ENCODE measurements at regions not wholly inside any gene's neighbourhood (a gene's known extent, or its start where the extent isn't known, plus 50 kb on each side); places are given as distances from the start of the nearest gene placed in this dataset.

DNA sequence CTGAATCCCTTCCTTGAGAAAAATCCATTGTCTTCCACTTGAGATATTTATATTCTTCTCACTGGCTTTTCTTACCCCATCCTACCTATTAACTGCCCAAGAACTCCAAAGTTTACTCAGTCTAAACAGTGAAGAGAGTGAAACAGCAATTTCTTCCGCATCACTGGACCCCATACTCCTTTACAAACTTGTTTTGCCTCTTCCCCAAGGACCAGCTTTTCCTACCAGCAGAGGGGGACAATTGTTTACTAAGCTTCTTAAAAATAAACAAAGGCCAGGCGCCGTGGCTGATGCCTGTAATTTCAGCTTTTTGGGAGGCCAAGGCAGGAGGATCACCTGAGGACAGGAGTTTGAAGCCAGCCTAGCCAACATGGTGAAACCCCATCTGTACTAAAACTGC lies 52.0 kb downstream of the LRATD1 start:
- DNase-seq: no peak

DNA sequence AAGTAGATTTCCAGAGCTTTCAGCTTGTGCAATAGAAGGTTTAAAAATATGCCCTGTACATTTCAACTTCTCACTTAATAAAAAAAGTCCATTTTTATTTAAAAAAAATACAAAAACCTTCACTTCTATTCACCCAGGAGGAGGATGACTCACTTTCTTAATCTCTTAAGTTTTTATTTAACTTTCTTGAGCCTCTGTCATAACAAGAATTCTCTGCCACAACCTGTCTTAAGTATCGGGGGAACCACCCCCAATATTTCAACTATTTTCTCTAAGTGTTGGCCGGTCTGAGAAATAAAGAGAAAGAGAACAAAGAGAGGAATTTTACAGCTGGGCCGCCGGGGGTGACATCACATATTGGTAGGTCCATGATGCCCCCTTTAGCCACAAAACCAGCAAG lies 58.4 kb downstream of the LRATD1 start:
- DNase-seq: no peak

DNA sequence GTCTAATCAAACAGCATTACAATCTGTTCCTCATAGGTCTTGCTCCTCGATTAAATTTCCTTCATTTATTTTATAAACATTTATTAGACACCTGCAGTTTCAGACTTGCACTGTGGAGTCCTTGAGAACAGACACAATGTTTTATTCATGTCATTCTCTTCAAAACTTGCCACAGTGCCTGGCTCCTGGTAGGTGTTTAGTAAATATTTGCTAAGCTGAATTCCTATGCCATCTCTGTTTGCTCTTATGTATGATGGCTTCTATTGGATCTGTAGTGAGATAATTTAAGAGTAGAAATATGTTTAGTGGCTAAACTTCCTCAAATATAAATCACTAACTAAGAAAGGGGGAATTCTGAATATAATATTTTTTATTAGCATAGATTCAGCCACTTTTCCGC lies 61.4 kb downstream of the LRATD1 start:
- no peak for DNase-seq

DNA sequence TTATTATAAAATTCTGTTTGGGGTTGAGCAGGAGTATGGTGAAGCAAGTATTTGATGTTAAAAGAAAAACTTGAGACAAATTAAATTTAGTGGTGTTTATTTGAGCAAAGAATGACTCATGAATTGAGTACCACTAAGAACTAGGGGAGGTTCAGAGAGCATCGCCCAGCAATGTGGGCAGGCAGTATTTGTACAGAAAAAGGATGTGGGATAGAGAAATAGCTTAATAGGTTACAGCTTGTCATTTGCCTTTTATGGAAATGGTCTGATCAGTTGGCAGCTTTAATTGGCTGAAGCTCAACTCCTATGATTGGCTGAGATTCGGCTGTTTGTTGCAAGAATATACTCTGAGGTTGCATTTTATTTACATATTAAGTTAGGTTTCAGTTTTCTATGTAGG lies 68.2 kb downstream of the LRATD1 start:
- DNase-seq: no peak

DNA sequence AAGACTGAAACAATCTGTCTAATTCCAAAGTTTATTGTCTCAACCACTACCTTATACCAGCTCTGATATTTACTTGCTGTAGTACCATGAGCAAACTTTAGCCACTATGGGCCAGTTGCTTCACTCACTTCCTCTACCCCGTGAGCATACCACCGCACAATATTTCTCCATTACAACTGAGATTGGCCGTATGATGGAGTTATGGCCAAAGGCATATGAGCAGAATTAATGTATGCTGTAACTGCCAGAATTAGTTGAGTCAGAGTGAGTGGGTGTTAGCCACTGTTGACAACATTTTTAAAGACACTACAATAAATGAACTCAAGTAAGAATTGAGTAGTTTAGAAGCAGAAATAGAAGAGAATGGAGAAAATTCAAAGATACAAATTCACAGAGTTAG lies 69.7 kb downstream of the LRATD1 start:
- no peak for DNase-seq

DNA sequence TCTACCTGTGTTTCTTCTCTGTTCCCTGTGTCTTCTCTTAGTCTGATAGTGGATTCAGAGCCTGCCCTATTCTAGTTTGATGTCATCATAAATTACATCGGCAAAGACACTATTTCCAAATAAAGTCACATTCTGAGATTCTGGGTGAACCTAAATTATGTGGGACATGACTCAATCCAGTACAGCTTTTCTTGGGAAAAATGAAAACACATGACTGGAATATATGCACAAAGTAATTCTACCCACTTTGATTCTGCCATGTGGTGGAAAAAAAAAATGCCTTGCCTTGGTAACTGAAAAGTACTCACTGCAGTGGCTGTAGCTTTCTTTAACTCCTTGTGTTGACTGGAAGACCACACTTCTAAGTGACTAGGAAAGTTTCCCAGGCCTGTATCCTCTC lies 73.7 kb downstream of the LRATD1 start:
- DNase-seq: no peak

DNA sequence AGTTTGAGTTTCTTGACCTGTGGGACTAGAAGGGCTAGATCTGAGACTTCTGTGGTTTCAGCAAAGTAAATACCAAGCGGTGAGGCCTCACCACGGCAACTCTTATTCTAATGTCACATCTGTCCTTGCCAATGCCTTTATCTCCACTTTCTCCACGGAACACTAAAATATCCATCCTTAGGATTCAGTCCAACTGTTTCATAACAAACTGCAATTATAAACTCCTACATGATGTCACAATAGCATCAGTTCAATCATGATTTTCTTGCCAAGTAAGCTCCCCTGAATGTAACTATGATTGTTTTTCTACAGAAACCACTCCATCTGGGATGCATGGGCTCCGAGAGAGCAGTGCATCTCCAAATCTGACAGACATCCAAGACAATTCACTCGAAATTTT lies 79.6 kb downstream of the LRATD1 start:
- peak in 2 of 3 donors; percentile 30 to 71 for DNase-seq

DNA sequence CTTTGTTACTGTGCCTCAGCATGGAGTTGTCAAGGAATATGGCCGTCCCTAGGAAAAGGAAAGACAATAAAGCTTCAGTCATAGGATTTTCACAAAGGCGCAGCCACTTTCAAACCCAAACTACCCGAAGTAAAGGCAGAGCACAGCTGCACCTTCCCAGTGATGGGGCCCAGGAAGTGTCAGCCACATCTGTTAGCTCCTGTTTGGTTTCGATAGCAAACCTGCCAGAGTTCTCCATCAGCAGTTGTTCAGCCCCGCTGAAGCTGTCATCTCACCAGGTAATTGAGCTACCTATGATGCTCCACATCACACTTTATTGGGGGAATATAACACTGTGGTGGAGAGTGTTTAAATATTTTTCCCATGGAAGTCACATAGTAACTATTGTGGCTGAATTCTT lies 80.7 kb downstream of the LRATD1 start:
- DNase-seq: no peak

DNA sequence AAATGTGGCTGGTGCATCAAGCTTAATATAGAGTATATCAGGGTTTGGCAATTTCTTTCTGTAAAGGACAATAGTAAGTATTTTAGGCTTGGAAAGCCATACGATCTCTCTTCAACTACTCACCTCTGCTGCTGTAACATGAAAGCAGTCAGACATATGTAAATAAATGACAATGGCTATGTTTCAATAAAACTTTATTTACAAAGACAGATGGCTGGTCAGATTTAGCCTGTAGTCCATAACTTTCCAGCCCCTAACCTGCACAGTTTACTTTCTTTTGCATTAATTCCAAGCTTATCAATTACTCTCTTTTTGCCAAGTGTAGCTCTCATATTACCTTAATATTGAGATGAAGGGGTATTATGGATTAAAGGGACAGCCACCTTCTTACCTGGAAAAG lies 83.1 kb downstream of the LRATD1 start:
- DNase-seq: no peak

DNA sequence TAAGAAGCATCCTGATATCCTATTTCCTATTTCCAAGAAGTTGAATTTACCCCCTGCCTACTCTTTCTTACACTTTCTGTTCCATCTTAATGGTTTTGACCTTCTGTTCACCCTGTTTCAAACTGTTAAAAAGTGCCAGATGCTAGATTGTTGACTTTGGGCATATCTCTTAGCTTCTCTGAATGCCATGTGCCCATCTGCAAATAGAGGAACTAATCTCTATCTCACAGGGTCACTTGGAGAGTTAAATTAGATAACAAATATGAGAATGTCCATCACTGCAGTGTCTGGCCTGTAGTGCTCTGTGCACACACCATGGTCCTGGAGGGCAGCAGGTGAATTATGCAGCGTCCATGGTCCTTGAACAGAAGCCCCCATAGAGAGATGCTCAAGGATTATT lies 83.8 kb downstream of the LRATD1 start:
- DNase-seq: no peak

DNA sequence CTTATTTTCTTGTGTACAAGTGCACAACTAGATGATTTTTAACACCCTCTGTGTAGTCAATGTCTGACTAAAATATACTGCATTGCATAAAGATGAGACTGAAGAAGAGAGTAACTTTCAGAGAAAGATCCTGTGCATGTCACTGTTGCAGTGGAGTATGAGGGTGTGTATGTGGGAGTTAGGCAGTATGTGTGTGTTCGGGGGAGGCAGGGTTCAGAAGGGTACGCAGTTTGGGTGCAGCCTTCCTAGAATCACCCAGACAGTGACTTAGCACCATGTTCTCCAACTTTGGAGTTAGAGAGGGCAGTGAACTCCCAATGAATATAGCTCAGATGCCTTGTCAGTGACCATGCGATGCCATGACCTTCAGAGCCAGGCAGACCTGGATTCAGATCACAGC lies 84.6 kb downstream of the LRATD1 start:
- DNase-seq: no peak

DNA sequence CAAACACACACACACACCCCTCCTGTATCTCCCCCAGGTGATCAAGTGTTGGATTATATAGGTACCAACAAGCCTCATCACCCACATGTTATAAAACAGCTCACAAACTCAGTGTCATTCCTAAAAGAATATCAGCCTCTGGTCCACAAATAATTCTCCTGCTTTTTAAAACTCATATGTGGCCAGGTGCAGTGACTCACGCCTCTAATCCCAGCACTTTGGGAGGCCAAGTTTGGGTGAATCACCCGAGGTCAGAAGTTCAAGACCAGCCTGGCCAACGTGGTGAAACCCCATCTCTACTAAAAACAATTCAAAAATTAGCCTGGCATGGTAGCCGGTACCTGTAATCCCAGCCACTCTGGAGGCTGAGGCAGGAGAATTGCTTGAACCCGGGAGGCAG lies 87.8 kb downstream of the LRATD1 start:
- DNase-seq: no peak

DNA sequence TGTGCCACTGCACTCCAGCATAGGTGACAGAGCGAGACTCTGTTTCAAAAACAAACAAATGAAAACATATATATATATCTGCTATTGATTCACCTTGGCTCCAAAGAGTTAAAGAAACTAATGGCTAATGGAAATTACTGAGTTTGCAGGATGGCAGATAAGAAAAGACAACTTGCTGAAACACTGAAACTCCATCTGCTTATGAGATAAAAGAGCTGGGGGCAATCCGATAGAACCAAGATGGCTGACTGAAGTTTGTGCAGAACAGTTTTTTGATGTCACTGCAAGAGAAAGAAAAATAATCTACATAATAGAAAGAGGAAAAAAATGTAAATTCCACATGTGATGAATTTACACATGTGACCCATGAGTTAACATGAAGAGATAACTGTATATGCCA lies 88.2 kb downstream of the LRATD1 start:
- DNase-seq: no peak

DNA sequence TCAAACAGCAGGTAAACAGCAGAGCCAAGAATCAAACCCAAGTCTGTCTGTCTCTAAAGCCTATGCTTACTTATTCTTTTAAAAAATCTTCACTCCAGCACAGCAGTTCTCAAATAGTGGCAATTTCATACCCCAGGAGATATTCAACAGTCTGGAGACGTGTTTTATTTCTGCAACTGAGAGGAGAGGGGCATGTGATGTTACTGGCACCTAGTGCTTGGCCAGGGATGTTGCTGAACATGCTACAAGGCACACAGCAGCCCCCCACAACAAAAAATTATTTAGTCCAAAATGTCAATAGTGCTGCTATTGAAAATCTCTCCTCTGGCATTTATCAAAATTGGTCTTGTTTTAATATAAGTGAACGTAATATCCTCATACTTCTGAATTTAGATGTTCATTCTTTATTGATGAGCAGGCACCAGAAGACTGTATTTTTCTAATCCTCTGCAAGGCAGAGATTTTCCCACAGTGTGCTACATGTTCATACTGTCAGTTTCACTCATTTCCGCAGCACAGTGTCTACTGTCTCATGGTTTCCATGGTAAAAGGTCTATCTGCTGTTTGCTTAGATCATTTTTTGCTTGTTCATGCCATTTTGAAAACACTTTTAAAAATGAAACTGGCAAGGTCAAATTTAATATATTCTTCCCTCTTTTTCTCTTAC lies 90.5 kb downstream of the LRATD1 start:
- no peak for DNase-seq

DNA sequence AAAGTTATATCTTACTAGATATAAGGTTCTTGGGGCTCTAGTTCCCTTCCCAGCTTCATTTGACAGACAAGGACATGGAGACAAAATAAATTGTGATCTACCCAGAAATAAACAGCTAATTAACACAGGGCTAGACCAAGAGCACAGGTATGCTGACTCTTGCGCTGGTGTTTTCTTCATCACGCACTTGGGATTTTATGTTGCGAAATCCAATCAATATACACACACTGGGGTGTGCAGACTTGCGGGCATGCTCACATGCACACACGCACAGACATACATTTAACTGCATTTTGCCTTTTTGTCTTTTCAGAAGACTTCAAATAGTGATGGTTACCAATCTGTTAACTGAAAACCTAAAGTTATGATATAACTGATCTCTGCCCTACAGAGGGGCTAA lies 91.2 kb downstream of the LRATD1 start:
- no peak for DNase-seq

DNA sequence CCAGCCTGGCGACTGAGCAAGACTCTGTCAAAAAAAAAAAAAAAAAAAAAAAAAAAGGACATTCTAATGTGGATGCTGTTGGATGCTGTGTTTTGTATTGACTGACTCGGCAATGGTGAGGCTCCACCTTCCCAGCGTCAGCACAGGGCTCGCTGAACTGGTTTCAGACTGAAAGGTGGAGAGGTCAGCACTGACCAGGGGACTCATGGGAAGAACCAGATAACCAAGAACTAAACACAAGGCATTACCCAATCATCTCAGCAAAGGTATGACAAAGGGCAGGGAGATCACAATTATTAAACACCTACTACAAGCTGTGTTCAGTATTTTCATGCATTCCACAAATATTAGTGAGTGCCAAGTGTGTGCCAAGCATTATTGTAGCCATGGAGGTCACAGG lies 103.2 kb downstream of the LRATD1 start:
- no peak for DNase-seq

DNA sequence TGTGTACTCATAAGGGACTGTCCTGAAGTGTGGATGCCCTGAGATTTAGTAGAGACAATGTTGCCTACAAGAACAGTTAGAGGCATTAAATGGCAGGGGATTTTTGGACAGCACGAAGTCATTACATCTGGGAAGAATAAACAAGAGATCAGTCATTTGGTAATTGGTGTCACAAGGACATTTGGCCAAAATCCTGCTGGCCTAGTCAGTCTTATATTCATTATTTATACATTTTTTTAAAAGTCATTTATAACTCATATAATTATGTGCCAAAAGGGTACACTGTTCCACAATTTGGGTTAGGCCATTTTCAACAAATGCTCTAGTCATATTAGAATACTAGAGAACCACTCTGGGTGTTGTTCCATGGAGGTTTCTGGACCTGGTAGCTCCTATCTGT lies 104.7 kb downstream of the LRATD1 start:
- no peak for DNase-seq

DNA sequence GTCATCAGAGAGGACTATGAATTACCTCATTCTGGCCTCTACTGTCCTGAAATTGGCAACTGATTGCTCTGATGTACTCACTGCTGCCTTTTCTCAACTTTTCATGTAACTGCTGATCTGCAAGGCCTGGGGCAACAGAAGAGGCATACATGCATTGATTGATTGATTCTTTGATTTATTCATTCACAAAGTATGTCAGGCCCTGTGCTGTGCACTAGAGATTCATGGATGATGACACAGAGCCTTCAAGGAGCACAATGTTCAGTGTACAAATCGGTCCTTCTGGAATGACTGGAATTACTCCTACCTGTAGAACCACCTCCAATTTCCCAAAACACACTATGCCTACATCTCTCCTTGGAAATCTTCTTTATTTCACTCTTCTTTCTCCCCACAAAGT lies 111.3 kb downstream of the LRATD1 start:
- no peak for DNase-seq

DNA sequence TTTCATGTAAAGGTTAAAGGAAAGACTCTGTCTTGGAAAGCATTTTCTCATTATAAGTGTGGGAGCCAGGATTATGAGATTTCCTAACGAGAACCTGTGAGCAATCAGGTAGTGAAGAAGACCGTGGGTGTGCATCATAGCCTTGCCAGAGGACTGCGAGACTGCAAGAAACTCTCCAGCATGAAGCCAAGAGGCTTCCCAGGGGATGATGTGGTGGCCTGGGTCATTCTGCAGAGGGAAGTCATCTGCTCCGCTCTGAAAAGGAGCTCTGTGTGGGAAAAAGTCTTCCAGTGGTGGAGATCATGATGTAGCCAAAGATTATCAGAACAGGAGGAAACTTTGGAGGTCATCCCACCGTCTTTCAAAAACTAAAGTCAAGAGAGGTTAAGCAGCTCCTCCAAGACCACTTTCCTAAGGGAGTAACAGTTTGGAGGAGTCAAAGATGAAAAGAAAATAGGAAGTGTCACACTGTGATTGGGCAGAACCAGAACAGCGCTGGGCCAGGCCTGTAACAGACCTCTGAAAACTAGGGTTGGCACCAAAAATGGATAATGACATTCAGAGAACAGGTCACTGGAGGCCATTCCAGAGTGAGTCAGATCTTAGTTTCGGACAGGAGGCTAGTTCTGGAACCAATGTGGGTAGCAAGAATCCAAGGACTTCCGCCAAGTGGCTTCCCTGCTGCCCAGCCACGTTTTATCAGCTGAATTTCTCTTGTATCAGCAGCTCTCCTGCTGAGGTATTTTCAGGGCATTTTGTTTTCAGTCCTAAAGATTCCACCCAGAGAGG lies 113.0 kb downstream of the LRATD1 start:
- peak in 1 of 3 donors; percentile 10 for DNase-seq

DNA sequence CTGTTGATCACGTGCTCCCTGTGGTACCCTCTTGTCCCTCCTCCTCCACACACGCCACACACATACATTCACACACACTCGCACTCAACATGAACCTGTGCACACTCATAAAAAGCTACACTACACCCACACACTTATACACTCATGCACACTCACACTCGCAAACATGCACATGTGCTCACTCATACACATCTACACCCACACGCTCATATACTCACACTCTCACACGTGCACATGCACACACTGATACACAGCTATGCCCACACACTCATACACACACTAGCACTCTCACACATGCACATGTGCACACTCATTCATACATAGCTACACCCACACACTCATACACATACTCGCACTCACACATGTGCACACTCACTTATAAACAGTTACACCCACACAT lies 113.6 kb downstream of the LRATD1 start:
- DNase-seq: no peak

DNA sequence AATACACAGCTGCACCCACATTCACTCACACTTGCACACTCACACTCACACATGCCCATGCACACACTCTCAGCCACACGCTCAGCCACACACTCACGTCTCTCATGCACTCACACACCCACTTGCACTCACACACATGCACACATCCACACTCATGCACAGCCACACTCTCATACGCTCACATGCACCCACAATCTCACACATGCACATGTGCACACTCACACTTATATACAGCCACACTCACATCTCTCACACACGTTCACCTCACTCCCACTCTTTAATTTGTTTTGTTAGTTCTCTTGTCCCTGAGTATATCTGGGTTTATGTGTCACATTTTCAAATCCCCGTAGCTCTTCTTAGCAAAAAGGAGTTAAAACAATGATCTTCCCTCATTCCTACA lies 114.9 kb downstream of the LRATD1 start:
- no peak for DNase-seq

DNA sequence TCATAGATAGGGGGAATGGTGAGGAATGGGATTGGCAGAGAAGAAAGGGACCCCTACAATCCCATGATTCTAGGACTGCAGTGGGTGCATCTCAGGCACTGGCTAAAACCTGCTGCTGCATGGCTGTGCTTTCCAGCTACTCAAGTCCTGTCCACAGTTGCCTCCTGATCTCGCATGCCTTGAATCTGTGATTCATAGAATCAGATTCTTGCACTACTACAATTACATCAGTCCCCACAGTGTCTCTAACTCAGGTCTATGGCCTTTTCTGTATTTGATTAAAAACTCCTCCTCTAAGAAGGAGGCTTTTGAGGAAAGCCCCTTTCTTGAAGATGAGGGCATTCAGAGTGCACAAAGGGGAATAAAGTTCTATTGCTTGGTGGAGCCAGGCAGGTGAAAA lies 117.4 kb downstream of the LRATD1 start:
- no peak for DNase-seq

DNA sequence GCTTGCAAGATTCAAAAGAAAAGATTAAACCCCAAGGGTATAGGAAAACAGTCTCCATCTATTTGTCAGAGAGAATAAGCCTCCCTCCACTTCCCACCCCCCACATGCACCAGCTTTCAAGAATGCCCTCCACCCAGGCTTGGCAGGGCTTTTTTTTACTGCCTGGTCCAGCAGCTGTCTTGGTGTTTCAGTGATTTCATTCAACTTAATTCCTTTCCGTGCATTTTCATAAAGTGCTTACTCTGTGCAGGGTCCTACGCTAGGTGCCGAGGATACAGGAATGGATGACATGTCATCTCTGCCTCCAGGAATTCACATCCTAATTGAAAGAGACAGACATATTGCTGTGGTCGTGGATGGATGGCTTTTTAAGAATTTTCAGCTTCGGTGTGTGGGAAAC lies 117.9 kb downstream of the LRATD1 start:
- DNase-seq: no peak

DNA sequence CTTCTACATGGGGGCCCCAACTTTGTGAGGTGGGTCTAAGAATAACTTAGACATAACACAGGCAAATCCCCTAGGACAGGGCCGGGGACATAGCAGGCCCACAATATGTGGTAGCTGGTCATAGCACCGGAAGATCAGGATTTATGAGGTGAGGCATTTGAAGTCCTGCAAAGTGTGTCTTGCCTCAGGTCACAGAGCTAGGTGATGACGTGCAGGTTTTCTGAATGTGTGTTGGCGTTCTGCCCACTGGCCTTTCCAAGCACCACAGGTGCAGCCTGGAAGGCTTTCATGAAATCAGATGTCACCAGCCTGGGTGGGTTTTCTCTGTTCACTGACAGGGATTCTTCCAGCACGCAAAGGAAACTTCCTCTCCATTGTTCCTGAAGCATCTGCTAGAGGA lies 119.1 kb downstream of the LRATD1 start:
- DNase-seq: no peak

All from muscle of back (tissue), 3 donors.